GM21381 (cell line): ENCODE measurements at regions not wholly inside any gene's neighbourhood (a gene's known extent, or its start where the extent isn't known, plus 50 kb on each side); places are given as distances from the start of the nearest gene placed in this dataset.

ENCODE experiments used
- ATAC-seq: cut with Tn5 transposase; IDR thresholded peaks from one replicate; pipeline ENCODE4 v1.9.1; 2021; ENCODE audit warnings: mild to moderate bottlenecking, moderate library complexity; ENCODE audit not compliant: unreplicated experiment

DNA sequence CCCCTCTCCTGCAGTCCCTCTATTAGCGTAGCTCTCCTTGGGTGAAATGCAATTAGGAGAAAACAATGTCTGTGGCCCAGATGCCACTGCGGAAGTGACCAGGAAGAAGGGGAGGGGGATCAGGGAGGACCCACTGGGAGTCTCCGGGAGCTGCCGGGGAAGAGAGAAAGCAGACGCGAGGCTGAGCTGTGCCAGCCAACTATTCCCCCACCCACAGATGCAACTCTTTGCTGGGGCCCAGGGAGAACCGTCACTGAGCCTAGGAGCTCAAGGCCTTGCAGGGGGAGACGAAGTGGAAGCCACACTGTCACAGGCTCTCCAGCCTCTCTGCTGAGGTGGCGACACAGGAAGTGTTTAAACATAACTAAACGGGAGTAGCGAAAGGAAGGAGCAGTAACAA, 149.2 kb downstream of the BCOR start:
- ATAC-seq, result no peak

DNA sequence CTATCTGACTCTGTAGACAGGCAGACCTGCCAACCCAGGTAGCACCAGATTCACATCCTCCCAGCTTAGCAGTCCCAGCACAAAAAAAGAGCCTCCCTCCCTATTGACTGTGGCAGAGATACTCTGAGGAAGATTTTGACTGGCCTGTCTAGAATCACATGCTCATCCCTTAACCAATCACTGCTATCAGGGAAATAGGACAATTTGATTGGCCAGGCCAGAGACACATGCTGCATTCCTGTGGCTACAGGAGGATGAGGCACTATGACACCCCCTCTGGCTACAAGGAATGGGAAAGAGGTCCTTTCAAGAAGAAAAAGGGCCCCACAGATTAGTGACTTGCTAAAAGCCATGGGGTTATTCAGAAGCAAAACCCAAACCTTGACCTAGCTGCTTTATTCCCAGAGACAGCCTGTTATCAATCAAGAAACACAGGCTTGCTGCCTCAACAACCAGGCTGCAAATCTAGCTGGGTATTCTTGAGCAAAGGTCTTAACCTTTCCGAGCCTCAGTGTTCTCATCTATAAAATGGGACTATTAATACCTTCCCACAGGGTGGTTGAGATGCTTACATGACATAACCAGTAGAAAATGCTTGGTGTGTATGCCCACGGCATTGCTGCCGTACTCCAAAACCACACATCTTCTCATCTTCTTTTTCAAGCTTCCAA, 147.6 kb downstream of the BCOR start:
- ATAC-seq, result no peak

DNA sequence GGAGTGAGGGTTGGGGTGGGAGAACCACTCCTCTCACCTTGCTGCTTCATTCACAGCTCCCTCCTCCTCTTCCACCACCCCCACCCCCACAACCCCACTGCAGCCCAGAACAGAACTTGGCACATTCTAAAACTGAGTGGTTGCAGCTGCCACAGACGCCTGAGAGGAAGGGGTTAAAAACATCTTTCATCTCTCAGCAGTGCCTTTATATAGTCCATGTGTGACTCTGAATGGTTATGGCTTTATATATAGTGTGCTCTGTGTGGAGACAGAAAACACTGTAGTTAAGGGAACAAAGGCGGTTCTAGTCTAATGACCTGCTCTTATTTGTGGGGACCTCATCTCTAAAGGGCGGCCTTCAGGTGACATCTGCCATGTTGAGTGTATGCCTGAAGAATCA, 144.8 kb downstream of the BCOR start:
- ATAC-seq, result no peak

DNA sequence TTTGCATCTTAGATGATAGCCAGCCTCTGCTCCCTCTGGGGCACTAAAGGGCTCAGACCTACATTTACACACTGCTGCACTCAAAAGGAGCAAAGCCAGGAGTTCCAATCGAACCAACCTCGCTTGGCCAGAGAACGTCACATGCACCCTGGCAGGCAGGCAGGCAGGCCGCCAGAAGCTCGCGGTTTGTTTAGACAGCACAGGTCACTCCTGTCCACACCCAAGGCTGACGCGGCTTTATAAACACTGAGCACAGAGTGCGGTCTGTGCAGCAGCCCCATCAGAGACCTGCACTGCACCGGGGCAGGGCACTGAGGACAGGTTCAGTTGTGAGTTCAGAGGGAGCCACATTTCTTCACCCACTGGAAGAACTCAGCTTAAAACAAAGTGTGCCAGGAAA, 143.9 kb downstream of the BCOR start:
- no peak for ATAC-seq

DNA sequence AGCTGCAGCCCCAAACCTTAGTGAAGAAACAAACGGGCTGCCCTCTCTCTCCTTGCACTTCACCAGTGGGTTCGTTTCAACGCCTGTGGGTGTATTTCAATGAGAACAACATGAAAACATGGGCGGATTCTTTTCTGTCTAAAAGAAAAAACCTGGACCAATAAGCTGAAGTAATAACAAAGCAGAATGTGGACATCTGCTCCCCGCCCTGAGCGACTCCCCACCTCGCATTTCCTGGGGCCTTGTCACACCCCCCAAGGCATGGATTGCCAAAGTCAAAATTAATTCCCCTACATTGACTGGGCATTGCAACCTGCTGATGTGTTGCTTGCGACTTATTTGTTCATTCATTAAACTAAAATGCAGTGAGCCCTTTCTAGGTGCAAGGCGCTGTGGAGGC, 142.9 kb downstream of the BCOR start:
- ATAC-seq, result no peak

DNA sequence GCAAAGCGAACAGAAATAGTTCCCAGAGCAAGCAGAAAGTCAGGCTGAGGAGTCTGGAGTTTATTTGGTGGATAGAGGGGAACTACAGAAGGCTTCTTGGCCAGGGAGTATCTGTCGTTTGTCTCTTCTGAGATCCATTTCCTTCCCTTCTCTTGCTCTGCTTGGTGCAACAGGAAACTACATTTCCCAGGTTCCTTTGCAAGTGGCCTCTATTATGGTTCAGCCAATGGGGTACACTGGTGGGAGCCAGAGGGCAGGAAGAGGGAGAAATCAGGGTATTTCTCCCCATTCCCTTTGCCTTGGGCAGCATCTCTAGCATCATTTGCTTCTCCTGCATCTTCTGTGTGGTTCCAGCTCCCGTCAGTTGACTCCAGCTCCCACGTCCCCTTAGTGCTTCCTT, 142.1 kb downstream of the BCOR start:
- no peak for ATAC-seq

DNA sequence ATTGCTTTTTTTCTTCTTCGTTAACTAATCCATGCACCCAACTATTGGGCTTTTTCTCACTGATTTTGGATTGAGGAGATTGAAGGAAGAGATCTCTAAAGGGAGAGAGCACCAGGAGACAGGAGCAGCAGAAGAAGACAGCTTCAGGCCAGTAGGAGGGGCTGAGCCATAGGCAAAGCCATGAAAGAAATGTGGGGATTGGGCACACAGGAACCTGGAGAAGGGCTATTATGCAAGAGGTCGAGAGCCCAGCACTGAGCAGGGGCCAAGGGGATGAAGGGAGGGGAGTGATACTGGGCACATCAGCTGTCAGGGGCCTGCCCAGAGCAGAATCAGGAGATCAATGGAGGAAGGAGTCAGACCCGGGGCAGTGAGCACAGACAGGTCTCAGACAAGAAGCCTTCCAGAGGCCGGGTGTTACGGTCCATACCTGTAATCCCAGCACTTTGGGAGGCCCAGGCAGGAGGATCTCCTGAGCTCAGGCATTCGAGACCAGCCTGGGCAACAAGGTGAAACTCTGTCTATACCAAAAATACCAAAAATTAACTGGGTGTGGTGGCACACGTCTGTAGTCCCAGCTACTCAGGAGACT, 140.9 kb downstream of the BCOR start:
- no peak for ATAC-seq

DNA sequence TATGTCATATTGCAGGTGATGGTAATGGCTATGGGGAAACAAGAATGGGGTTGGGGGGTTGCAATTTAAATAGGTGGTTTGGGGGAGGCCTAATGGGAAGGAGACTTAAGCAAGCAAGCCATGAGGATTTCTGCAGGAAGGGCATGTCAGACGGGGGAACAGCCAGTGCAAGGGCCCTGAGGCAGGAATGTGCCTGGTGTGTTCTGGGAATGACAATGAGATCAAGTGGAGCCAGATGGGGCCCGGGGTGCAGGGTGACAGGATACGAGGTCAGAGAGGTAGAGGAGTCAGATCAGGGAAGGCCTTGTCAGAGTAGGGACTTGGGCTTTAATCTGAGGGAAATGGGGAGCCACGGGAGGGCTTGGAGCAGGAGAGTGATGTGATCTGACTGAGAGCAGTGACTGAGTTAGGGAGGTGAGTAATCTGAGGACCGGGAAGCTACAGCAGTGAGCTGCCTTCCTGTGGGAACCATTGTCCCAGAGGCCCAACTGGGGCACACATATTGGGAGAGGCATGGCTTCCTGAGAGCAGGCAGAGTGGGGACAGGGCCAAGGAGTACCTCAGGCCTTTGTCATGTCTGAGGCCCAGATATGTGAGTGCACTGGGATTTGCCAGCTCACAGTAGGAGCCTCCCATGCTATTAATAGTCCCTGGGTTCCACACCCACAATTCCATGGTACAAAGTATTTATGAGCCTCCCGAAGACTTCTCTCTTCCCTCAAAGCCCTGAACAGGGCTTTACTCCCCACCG, 139.8 kb downstream of the BCOR start:
- no peak for ATAC-seq

DNA sequence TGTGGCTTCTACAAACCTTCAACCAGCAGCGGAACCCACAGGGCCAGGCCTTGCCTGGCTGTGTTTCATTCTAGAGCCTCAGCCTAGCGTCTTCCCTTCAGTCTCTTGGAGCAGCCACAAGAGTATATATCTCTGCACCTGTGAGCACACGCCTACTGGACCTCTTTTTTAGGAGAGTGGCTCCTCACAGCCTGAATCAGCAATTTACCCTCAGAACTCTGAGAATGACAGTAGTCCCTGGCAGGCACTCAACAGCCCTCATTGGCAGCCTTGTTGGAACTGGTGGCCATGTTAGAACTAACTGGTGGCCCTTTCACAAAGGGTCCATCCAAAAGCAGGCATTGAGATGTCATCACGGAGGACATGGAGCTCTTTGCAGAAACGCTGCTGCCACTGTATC, 138.9 kb downstream of the BCOR start:
- no peak for ATAC-seq

DNA sequence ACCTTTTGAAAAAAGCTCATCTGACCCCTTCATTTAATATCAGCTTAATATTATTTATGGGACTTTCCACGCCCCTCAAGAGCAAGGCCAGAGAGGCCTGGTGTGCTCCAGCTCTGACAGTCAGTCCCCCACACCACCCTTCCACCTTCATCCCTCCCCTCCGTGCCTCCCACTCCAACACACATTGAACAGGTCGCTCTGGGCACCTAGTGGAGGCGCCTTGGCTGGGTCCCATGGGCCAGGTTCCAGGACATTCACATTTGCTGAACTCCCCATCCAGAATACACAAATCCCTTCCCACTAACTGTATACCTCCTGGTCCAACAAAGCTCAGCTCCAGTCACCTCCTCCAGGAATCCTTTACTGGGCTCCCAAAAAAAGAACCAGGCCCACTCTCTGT, 137.5 kb downstream of the BCOR start:
- no peak for ATAC-seq

DNA sequence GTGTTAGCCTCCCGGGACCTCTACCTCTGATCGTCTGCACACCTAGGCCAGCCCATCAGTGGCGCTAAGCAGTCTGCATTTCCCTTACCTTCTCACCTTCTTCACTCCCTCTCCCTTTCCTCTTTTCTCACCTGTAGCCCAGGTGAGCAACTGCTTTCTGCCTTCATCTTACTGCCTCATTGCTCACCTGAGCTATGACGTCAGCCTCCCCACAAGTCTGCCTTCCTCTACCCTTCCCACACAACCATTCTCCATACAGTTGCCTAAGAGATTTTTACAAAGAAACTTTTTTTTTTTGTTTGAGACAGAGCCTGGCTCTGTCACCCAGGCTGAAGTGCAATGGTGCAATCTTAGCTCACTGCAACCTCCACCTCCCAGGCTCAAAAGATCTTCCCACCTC, 136.3 kb downstream of the BCOR start:
- ATAC-seq, result no peak

DNA sequence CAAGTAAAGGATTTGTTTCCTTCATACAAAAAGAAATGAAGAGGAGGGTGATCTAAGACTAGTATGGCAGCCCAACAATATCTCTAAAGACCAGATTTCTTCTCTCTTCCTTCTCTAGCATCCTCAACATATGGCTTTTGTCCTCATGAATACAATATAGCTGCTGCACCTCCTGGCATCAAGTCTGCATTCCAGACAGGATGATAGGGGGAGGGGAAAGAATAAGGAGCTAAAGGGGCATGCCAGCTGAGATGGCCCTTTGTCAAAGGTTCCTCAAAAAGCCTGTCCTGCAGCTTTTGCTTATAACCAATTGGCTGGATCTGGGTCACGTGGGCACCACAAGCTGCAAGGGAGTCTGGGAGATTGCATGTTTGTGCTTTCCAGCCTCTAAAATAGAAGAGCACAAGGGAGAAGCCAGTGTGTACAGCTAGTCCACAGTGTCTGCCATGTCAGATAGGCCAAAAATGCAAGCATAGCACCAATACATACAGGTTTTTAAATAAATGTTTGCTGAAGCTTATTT, 132.6 kb downstream of the BCOR start:
- no peak for ATAC-seq

DNA sequence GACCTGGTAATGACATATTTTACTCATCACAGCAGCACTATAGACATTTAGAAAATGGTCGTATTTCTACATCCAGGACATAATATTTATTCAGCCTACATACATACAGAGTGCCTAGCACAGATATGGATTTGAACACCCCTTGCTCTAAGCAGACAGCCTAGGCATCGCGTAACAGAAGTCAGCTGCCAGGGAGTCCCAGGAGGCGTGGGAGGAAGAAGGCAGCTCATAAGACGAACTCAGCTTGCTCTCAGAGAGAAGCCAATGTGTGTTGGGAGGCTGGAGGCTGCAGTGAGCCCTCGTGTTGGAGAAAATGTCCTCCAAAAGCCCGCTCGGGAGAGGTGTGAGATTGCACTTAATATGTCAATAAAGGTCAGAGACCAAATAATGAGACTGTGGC, 131.6 kb downstream of the BCOR start:
- no peak for ATAC-seq

DNA sequence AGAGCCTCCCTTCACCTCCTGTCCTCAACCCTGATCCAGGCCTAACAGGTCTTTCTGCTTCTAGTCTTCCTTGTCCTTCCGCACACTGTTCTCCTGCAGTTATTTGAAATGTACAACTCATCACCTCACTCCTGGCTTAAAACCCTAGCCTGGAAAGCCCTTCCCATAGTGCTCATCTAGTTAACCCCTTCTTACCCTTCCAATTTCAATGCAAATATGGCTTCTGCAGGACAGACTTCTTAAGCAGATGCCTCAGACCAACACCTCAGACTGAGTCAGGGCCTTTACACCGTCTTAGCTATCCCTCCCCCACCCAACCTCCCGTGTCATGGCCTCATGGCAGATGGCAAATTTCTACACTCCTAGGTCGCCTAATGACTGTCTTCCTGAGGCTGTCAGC, 130.4 kb downstream of the BCOR start:
- no peak for ATAC-seq

DNA sequence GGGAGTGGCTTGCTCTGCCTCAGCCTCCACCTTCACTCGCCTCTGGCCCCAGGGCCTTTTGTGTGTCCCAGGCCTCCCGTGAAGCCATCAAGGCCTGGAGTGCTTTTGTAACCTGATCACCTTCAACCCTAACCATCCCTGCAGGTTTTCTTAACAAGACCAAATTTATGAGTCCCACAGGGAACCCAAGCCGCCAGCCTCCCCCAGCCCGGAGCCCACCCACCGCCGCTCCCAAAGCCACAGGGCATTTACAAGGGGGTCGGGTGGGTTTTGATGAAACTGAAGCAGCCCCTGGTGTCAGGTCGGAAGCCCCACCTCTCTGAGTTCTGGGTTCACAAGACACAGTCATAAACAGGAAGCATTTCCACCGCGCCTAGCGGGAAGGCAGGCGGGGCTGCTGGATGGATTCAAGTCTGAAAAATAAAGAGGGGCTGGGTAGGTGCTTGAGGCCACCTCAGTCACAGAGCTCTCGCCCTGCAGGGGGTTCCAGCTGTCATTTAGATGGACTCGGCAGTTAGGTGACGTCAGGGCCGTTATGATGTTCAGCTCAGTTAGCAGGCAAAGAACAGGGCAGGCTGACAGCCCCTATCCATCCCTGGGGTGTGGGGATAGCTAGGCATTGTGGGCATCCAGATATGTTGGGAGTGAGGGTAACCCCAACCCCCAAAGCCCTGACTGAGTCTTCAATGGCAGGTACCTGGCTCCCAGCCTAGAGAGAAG, 128.5 kb downstream of the BCOR start:
- ATAC-seq, result no peak

DNA sequence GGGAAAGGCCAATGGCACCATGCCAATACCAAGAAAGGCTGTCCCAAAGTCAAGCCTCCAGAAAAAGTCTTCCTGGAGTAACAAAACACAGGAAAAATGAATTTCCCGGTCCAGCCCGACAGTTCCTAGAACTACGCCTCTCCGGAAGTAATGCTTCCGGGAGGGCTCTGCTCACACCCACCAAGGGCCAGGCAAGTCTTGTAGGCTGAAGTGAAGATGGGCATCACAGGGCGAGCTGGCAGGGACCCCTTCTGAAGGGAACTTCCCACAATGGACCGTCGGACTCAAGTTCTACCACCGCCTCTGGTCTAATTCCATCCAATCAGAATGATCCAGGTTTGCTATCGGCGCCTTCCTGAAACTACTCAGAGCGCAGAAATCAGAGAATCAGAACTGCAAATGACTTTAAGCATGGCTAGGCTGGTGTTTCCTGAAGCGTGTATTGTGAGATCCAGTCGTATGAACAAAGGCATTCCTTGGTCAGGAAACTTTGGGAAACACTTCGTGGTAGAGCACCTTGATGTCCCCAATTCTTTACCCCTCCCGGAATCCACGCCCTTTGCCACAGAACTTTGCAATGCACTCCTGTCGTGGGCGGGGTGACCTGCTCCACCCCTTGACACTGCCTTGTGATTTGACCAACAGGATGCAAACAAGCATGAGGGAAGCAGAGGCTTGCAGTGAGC, 127.8 kb downstream of the BCOR start:
- no peak for ATAC-seq

DNA sequence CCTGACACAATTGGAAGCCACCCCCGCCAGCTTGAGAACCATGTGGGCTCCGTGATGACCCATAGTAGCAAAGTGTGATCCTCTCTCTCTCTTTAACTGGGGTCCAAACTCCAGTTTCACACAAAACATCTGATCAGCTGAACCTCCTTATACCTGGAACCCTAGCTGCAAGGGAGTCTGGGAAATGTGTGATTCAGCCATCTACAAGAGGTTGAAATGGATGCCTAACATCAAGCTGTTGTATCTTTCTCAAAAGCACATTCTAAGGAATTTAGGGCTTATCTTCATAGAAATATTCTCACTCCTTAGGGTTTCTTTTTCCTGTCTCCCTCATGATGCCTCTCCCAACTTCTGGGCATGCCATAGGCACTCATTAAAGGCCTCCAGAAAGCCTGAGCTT, 126.0 kb downstream of the BCOR start:
- ATAC-seq, result no peak

DNA sequence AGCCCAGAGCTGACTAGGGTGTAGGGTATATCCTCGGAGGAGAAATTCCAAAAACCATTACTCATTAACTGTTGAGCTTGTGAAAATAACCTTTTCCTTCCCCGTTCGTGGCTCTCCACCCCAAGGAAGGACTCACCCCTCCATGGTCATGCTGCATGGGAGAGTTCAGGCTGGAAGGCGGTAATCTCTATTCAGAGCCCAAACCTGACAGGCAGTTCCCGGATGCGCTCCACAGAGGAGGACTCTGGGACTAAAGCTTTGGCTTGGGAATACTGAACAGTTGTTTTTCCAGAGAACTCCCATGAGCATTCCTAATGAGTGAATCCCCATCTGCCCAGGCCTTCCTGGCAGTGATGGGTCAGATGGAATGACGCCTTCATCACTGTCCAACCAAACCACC, 125.4 kb downstream of the BCOR start:
- no peak for ATAC-seq

DNA sequence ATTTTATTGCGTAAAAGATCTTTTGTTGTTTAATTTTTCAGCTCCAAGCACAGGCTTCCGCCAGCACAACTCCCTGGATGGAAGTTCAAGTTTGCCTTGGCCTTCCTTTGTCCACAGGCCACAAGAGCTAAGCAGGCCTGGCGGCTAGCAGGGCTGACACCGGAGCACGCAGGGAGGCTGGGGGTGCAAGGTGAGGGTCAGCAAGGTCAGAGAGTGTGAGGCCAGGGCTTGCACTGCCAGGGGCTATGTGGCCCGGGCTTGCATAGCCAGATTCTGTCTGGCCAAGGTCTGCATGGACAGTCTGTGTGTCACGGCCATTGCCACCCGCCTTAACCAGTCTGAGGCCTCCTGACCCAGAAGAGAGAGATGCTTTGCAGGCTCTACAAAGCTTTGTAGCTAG, 123.9 kb downstream of the BCOR start:
- ATAC-seq, result no peak

DNA sequence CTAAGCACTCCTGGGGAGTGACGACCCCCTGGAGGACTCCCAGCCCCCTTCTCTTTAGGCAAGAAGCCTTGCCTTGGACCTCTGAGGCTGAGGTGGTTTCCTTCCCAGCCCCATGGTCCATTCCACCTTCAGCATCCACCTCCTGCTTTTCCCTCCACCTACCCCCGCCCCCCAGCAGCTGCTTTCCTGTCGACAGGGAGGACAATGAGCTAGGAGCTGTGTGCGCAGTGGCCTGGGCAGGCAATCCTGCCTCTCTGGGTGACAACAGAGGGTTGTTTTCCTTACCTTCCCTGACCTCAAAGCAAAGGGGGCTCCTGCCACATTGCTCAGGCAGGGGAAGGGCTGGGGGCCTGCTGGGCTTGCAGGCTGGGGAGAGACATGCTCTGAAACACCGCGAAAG, 123.5 kb downstream of the BCOR start:
- ATAC-seq, result no peak
